H9 (cell line): ENCODE measurements at regions not wholly inside any gene's neighbourhood (a gene's known extent, or its start where the extent isn't known, plus 50 kb on each side); places are given as distances from the start of the nearest gene placed in this dataset.
A peak's percentile ranks its signal among the peaks of the same experiment; 100 is the strongest.

Experiments used
- DNase-seq: peaks from one replicate; pipeline ENCODE4 v3.0.0-alpha.2; 2017
- H2AFZ ChIP-seq: one replicate; pipeline ENCODE4 v1.6.1; 2013; ENCODE audit warnings: mild to moderate bottlenecking, low read length, control low read depth, moderate library complexity
- H2AK5ac ChIP-seq: 2 replicates; pipeline ENCODE4 v1.6.1; 2013; ENCODE audit warnings: low read length, control low read depth, mixed read lengths; ENCODE audit not compliant: insufficient read length
- H2BK120ac ChIP-seq: one replicate; pipeline ENCODE4 v1.6.1; 2013; ENCODE audit warnings: low read depth, mild to moderate bottlenecking, low read length, control low read depth, inconsistent platforms; ENCODE audit not compliant: poor library complexity, severe bottlenecking
- H2BK12ac ChIP-seq: 2 replicates; pipeline ENCODE4 v1.6.1; 2013; ENCODE audit warnings: low read length, control low read depth, mixed read lengths, low read depth; ENCODE audit not compliant: insufficient read length
- H2BK15ac ChIP-seq: 2 replicates; pipeline ENCODE4 v1.6.1; 2013; ENCODE audit warnings: low read depth, low read length, control low read depth
- H2BK20ac ChIP-seq: one replicate; pipeline ENCODE4 v1.6.1; 2013; ENCODE audit warnings: low read depth, mild to moderate bottlenecking, low read length, control low read depth, inconsistent platforms; ENCODE audit not compliant: poor library complexity, severe bottlenecking
- H2BK5ac ChIP-seq: 2 replicates; pipeline ENCODE4 v1.6.1; 2013; ENCODE audit warnings: low read length, control low read depth, mixed read lengths; ENCODE audit not compliant: insufficient read length
- H3K14ac ChIP-seq: 2 replicates; pipeline ENCODE4 v1.6.1; 2013; ENCODE audit warnings: low read length, control low read depth; ENCODE audit not compliant: insufficient read depth
- H3K18ac ChIP-seq: 2 replicates; pipeline ENCODE4 v1.6.1; 2013; ENCODE audit warnings: low read depth, mild to moderate bottlenecking, mixed read lengths, low read length, control low read depth; ENCODE audit not compliant: insufficient read length
- H3K23ac ChIP-seq: 2 replicates; pipeline ENCODE4 v1.6.1; 2013; ENCODE audit warnings: low read length, control low read depth, mixed read lengths, low read depth; ENCODE audit not compliant: insufficient read length
- H3K23me2 ChIP-seq: 2 replicates; pipeline ENCODE4 v1.6.1; 2013; ENCODE audit warnings: low read depth, mild to moderate bottlenecking, mixed read lengths, low read length, control low read depth; ENCODE audit not compliant: insufficient read length, poor library complexity, severe bottlenecking
- H3K27ac ChIP-seq: 2 replicates; pipeline ENCODE4 v1.5.1; 2013; ENCODE audit warnings: low read length, control low read depth, mixed read lengths, low read depth; ENCODE audit not compliant: insufficient read length
- H3K27me3 ChIP-seq: 2 replicates; pipeline ENCODE4 v1.6.1; 2013; ENCODE audit warnings: low read length, control low read depth, inconsistent platforms; ENCODE audit not compliant: insufficient read depth
- H3K4ac ChIP-seq: 2 replicates; pipeline ENCODE4 v1.6.1; 2013; ENCODE audit warnings: low read depth, mild to moderate bottlenecking, control low read depth, inconsistent platforms, low read length, moderate library complexity
- H3K4me1 ChIP-seq: 2 replicates; pipeline ENCODE4 v1.6.1; 2013; ENCODE audit warnings: low read length, control low read depth, inconsistent platforms; ENCODE audit not compliant: insufficient read depth
- H3K4me2 ChIP-seq: 2 replicates; pipeline ENCODE4 v1.6.1; 2013; ENCODE audit warnings: low read length, control low read depth, mixed read lengths; ENCODE audit not compliant: insufficient read length, insufficient read depth
- H3K56ac ChIP-seq: 2 replicates; pipeline ENCODE4 v1.6.1; 2013; ENCODE audit warnings: low read depth, mild to moderate bottlenecking, mixed read lengths, low read length, control low read depth; ENCODE audit not compliant: insufficient read length
- H3K79me1 ChIP-seq: 2 replicates; pipeline ENCODE4 v1.6.1; 2013; ENCODE audit warnings: low read depth, mild to moderate bottlenecking, moderate library complexity, low read length, control low read depth, inconsistent platforms; ENCODE audit not compliant: insufficient read depth, poor library complexity, severe bottlenecking
- H3K79me2 ChIP-seq: 2 replicates; pipeline ENCODE4 v1.6.1; 2013; ENCODE audit warnings: low read length, control low read depth, inconsistent platforms; ENCODE audit not compliant: insufficient read depth
- H3K9ac ChIP-seq: 2 replicates; pipeline ENCODE4 v1.6.1; 2013; ENCODE audit warnings: low read length, control low read depth, mixed read lengths; ENCODE audit not compliant: insufficient read length; ENCODE audit errors: extremely low read depth
- H3K9me3 ChIP-seq: one replicate; pipeline ENCODE4 v1.6.1; 2013; ENCODE audit warnings: low read depth, low read length, inconsistent platforms; ENCODE audit not compliant: control insufficient read depth
- H3T11ph ChIP-seq: one replicate; pipeline ENCODE4 v1.6.1; 2013; ENCODE audit warnings: mild to moderate bottlenecking, low read length, control low read depth, inconsistent platforms
- H4K20me1 ChIP-seq: one replicate; pipeline ENCODE4 v1.6.1; 2013; ENCODE audit not compliant: control insufficient read depth, insufficient read length, insufficient read depth
- H4K5ac ChIP-seq: 2 replicates; pipeline ENCODE4 v1.6.1; 2013; ENCODE audit warnings: low read depth, mild to moderate bottlenecking, mixed read lengths, low read length, control low read depth; ENCODE audit not compliant: insufficient read length
- H4K8ac ChIP-seq: replicated peaks from 2 replicates; pipeline ENCODE4 v1.6.1; 2013; ENCODE audit warnings: low read length, control low read depth, mixed read lengths, low read depth; ENCODE audit not compliant: insufficient read length
- H4K91ac ChIP-seq: 2 replicates; pipeline ENCODE4 v1.6.1; 2013; ENCODE audit warnings: low read depth, mild to moderate bottlenecking, moderate library complexity, mixed read lengths, low read length, control low read depth; ENCODE audit not compliant: insufficient read length
- H3K27ac Mint-ChIP-seq, 3 experiments: 2 replicates in 2 of 3; 3 replicates in 1 of 3; pipeline ENCODE4 v1.8.0; 2020 to 2021; ENCODE audit warnings: mixed read lengths in 3 of 3, mild to moderate bottlenecking in 1 of 3, moderate library complexity in 1 of 3
- H3K27me3 Mint-ChIP-seq: 2 replicates; pipeline ENCODE4 v1.8.0; 2021; ENCODE audit warnings: low read depth, mild to moderate bottlenecking, moderate library complexity, mixed read lengths
- H3K36me3 Mint-ChIP-seq, 3 experiments: 2 replicates in 2 of 3; 3 replicates in 1 of 3; pipeline ENCODE4 v1.8.0; 2020 to 2021; ENCODE audit warnings: low read depth in 3 of 3, mixed read lengths in 3 of 3; ENCODE audit not compliant: insufficient read depth in 1 of 3
- H3K4me1 Mint-ChIP-seq, 2 experiments: 2 replicates each; pipeline ENCODE4 v1.8.0; 2020; ENCODE audit warnings: mixed read lengths in 2 of 2
- H3K4me3 Mint-ChIP-seq, 2 experiments: 2 replicates in 1 of 2; 3 replicates in 1 of 2; pipeline ENCODE4 v1.8.0; 2020 to 2021; ENCODE audit warnings: mild to moderate bottlenecking in 2 of 2, mixed read lengths in 2 of 2, moderate library complexity in 1 of 2
- H3K9me3 Mint-ChIP-seq, 2 experiments: 2 replicates in 1 of 2; 3 replicates in 1 of 2; pipeline ENCODE4 v1.8.0; 2020; ENCODE audit warnings: mild to moderate bottlenecking in 2 of 2, mixed read lengths in 2 of 2, moderate library complexity in 1 of 2
- CTCF ChIP-seq: fragments of 200-600 bp; sonication (generic); conservative IDR thresholded peaks from 3 replicates; pipeline ENCODE4 v1.8.0; 2021; ENCODE audit warnings: antibody characterized with exemption, mild to moderate bottlenecking
- WGBS: extraction: QIAGEN DNeasy Blood & Tissue Kit; methylation state at CpG from one replicate; pipeline ENCODE4 v1.1.7; 2013; ENCODE audit warnings: missing lambda C conversion rate, low lambda C conversion rate, mixed read lengths; ENCODE audit not compliant: insufficient read length; ENCODE audit errors: extremely low coverage; 5-methylcytosine and 5-hydroxymethylcytosine counted together

DNA sequence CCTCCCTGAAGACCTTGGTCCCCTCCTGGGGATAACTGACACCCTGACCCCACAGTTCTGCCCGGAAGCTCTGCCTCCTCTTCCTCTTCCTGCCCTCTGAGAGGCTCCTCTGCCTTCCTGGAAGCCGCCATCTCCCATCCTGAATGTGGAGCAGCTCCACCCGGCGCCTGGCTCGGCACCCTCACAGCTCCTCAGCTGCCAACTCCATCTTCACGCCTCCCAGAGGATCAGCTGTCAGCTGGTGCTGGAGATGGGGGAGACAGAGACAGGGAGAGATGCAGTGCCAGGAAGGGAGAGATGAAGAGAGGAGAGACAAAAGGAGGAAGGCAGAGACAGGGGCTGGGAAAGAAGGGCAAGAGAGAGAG is 210.4 kb upstream of the CSF3R start:
- Histone ChIP-seq H4K5ac (no peak overlapping the region), H3K23me2 (no peaks in the 10 kb centered on the region), H4K20me1 (no peaks in the 10 kb centered on the region), H3K9me3 (no peaks in the 10 kb centered on the region), H4K91ac (no peak overlapping the region), H3K4me2 (no peak overlapping the region), H3K79me1 (no peaks in the 10 kb centered on the region), H3K18ac (no peak overlapping the region), H2AK5ac (no peak overlapping the region), H3T11ph (no peak overlapping the region), H3K56ac (no peak overlapping the region), H3K14ac (no peak overlapping the region), H2BK120ac (no peak overlapping the region), H2BK12ac (no peak overlapping the region), H2BK5ac (no peak overlapping the region), H4K8ac (no peak overlapping the region), H3K27ac (no peak overlapping the region), H3K4me1 (no peaks in the 10 kb centered on the region), H2AFZ (no peak overlapping the region), H3K9ac (no peak overlapping the region), H3K4ac (no peak overlapping the region), H3K23ac (no peak overlapping the region), H2BK15ac (no peak overlapping the region), H3K79me2 (no peaks in the 10 kb centered on the region), H3K27me3 (no peaks in the 10 kb centered on the region), H2BK20ac (no peak overlapping the region)
- no peak overlapping the region for H3K4me3 Mint-ChIP-seq
- peak; percentile 19 for DNase-seq
- no peak for TF ChIP-seq CTCF
- no peaks in the 10 kb centered on the region for H3K9me3 Mint-ChIP-seq
- H3K27ac Mint-ChIP-seq: no peak overlapping the region
- 0 out of 4 replicates have a peak, but pooled peaks cover 0 to 2% of the 10 kb centered on the region in 2 experiments for H3K4me1 Mint-ChIP-seq
- no CpG with 5 or more reads among the region's 6 CpGs for WGBS
- no peaks in the 10 kb centered on the region for H3K36me3 Mint-ChIP-seq
- peaks cover 26% of the 10 kb centered on the region for H3K27me3 Mint-ChIP-seq
